NCI-H1092 treated with DMSO at 0.1 percent for 48 hours (cell line): ENCODE measurements at regions not wholly inside any gene's neighbourhood (a gene's known extent, or its start where the extent isn't known, plus 50 kb on each side); places are given as distances from the start of the nearest gene placed in this dataset.

ENCODE experiments used
- DNase-seq: peaks from one replicate; lab custom pipeline; 2025; lab: John Stamatoyannopoulos, UW

DNA sequence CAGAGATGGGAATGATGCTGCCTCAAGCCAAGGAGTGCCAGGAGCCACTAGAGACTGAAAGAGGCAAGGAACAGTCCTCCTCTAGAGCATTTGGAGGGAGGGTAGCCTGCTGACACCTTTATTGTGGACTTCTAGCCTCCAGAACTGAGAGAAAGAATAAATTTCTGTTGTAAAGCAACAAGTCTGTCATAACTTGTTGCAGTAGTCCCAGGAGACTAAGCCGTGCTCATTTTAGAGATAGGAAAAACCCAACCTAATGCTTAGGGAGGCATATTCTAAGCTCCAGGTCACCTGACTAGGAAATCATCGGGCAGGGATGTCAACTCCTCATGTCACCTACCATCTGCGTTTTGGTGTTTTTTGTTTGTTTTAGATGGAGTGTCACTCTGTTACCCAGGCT lies 345.4 kb upstream of the EEF2KMT start:
- DNase-seq: no peak

DNA sequence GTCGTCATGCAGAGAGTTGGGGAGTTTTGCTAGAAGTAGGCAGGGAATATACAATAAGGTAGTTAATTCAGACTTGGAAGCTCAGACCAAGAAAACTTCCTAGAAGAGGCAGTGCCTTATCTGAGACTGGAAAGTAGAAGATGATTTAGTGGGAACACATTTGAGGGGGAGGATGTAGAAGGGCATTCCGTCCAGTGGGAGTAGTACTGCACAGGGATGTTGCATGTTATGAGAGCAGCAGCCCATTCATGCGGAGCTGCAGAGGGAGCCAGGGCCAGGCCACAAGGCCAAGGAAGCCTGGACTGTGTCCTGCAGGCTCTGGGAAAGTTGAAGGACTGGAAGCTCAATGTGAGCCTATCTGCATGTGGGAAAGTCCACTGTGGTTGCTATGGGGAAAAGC lies 344.5 kb upstream of the EEF2KMT start:
- no peak for DNase-seq

DNA sequence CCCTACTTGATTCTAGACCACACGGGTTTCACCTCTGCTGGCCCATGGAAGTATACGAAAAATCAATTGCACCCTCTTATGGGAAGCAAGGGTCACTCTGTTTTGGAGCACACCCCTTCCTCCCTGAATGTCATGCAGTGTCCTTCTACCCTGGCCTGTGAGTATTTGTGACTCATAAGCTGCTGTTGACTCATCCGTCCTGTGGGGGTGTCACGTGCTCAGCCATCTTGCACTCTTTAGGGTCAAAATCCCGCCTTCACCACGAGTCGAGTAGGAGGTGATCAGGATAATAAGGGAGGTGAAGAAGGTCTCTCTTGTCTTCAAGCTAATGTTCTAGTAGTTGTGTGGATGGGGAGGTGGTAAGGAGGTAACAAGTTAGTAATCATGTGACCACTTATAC lies 341.0 kb upstream of the EEF2KMT start:
- no peak for DNase-seq

DNA sequence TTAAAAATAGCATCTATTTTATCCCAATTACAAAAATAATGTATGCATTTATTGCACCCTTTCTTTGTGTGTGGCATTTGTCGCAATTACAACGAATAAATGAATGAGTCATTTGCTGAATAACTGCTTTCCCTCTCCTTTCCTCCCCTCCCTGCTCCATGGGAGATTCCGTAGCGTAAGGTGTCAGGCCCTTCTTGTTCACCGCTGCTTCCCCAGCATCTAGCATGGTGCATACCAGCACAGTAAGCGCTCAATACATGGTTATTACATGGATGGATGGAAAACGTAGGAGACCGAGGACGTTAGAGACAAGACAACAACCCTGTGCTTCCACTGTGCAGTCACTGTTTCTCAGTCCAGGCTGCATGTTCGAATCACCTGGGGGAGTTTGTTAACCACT lies 336.0 kb upstream of the EEF2KMT start:
- DNase-seq: no peak

DNA sequence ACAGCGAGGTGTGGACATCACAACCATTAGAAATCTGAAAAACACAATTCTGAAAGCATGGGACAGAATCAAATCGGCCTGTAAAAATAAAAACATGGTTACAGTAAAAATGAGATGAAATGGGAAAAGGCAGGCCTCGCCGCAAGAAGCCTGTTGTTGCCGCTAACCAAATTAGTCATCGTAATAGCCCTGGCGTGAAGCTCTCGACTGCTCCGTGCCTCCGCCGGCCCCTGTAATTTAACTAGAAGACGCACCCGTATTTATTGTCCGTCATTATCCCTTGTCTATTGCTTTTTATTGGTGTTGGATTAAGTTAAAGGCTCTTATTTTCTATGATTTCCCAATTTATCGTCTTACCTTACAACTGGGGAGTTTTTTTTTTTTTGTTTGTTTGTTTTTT lies 334.6 kb upstream of the EEF2KMT start:
- no peak for DNase-seq

DNA sequence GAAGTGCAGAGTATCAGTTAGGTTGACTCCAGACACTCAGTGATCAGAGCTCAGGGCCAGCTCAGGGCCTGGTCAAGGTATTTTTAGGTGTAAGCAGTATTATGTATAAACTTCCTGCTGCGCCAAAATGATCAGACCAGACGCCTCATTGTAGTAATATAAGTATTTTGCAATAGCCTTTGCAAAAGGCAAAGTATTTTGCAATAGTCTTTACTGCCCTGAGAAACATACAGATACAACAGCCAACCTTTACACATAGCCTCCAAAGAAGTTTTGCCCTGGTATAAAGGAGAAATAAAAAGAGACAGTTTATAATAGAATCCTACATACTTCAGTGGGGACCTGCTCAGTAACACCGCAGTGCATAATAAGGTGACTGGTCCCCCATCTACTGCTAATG lies 333.0 kb upstream of the EEF2KMT start:
- DNase-seq: no peak

DNA sequence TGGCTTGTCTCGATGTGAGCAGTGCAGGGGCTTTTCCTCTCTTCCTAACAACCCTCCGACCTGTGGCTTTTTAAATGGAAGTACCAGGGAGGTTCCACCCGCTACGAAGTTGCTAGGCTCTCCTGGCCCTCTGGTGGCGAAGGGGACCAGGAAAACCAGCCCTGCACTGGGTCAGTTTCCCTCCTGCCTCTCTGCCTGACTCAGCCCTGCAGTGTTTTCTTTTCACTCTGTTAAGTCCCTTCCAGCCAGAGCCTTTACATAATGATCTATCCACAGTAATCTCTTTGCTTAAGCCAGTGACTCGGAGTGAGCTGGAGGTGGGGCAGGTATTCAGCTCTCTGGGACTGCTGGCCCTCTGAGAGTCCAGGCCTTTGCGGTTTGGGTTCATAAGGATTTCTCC lies 331.3 kb upstream of the EEF2KMT start:
- no peak for DNase-seq

DNA sequence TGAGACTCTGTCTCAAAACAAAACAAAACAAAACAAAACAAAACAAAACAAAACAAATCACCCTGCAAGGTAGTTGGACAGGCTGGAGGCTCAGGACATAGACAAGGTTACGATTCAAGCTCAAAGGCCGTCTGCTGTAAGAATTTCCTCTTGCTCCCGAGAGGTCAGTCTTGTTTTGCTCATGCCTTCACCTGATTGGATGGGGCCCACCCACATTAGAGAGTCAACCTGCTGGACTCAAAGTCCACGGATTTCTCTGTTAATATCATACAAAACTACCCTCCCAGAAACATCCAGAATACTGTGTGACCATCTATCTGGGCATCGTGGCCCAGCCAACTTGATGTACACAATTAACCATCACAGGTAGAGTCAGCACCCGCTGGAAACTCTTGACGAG lies 330.0 kb upstream of the EEF2KMT start:
- DNase-seq: no peak

DNA sequence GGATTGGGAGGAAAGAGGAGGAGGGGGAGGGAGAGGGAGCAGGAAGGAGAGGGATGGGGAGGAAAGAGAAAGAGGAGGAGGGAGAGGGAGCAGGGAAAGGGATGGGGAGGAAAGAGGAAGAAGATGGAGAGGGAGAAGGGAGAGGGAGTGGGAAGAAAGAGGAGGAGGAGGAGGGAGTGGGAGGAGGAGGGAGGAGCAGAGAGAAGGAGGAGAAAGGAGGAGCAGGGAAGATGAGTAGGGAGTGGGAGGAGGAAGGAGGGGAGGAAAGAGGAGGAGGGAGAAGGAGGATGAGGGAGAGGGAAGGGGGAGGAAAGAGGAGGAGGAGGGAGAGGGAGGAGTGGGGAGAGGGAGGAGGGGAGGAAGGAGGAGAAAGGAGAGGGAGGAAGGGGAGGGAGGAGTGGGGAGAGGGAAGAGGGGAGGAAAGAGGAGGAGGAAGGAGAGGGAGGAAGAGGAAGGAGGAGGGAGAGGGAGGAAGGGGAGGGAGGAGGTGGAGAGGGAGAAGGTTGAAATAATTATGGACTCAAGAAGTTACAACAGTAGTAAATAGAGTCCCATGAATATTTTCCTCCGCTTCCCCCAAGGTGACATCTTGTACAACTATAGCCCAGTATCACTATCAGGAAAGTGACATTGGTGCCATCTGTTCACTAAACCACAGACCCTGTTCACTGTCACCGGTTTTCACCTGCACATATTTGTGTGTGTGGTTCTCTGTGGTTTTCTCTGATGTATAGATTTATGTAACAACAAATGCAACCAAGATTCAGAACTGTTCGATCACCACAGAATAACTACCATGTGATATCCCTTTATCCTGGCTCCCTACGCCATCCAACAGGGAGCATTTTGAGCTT lies 325.3 kb upstream of the EEF2KMT start:
- no peak for DNase-seq

DNA sequence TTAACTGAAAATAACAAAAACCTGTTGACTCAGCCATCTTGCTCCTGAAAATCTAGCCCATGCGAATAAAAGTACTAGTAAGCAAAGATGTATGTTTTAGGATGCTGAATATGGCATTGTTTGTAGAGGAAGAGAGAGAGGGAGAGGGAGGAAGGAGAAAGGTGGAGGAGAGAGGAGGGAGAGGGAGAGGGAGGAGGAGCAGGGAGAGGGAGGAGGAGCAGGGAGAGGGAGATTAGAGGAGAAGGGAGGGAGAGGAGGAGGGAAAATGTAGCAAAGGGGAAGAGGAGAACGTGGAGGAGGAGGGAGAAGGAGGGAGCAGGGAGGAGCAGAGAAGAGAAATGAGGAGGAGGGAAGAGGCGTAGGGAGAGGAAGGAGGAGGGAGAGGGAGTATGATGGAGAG lies 324.5 kb upstream of the EEF2KMT start:
- DNase-seq: no peak

DNA sequence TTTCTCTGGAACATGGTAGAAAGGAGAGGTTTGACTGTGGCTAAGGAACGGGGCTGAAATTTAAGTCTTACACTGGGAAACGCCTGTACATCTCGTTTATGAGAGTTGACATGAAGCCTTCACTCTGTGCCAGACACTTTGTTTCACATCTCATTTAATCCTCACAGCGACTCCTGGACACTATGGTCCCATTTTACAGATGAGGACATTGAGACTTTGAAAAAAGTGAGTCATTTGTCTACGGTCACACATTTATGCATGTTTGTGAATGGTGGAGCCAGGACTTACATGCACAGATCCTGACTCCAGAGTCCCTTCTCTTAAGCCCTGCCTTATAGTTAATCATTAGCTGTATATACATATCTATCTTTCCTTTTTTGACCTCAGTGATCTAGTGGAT lies 318.4 kb upstream of the EEF2KMT start:
- DNase-seq: no peak

DNA sequence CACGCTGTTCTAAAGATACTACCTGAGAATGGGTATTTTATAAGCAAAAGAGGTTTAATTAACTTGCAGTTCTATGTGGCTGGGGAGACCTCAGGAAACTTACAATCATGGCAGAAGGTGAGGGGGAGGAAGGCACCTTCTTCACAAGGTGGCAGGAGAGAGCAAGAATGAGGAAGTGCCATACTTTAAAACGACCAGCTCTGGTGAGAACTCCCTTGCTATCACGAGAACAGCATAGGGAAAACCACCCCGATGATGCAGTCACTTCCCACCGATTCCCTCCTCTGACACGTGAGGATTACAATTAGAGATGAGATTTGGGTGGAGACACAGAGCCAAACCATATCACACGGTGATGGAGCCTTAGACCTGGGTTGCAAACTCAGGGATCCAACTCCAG lies 317.5 kb upstream of the EEF2KMT start:
- DNase-seq: no peak

DNA sequence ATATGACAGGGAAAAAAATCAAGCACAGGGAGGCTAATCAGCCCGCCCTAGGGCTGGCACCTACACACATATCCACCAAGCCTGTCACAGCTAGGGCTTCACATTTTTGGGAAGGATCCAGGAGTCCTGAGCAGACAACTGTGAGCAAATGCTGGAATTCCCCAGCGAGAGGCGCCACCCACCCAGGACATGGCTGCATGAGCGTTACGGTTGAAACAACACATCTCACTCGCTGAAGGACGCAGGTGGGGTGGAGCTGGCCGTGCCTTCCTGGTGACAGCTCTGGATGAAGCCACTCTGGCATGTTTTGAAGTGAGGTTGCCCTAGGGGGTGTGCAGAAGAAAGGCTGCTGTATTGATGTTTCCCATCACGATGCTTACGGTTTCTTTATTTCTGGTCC lies 315.1 kb upstream of the EEF2KMT start:
- DNase-seq: no peak

DNA sequence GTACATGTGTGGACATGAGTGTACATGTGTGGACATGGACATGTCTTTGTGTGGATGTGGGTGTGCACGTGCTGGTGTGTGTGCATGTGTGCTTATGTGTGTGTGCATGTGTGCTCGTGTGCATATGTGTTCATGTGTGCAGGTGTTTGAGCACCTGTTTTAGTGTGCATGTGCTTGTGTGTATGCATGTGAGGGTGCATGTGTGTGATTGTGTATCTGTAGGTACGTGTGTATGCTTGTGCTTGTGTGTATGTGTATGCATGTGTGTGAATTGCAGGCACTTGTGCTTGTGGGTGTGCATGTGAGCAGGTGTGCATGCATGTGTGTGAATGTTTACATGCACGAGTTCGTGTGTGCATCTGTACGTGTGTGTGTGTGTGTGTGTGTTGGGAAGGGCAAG lies 300.6 kb upstream of the EEF2KMT start:
- no peak for DNase-seq

DNA sequence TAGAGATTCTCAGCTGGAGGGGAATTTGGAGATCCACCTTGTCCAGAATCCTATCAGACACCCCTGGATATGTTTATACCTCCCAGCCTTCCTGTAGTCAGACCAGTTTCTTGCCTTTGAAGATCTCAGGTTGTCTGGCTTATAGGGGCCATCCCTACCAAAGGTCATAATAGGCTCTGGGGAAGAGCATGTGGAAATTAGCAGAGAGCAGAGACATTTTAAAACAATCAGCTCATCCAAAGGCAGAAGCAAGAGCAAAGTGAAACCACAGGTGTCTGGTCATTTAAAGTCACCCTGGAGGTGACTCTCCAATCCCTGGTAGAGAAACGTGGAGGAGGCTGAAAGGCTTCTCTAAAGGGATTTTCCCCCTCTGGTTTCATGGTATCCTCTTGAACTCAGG lies 299.3 kb upstream of the EEF2KMT start:
- no peak for DNase-seq

DNA sequence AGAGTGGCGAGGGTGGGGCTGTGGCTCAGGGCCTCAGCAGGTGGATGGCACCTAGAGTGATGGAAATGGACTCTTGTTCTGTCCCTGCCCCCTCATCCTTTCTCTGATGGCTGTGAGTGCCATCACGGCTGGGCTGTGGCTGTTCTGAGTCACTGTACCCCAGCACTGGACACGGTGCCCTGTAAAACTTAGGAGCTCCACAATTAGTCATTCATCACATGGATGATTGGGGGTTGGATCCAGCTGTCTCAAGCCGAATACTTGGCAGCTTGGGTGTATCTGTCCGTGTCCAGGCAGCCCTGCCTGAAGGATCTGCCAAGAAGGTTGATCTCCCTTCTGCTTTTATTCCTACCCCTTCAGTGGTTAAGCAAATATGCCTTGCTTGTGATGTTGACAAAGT lies 295.5 kb upstream of the EEF2KMT start:
- DNase-seq: no peak

DNA sequence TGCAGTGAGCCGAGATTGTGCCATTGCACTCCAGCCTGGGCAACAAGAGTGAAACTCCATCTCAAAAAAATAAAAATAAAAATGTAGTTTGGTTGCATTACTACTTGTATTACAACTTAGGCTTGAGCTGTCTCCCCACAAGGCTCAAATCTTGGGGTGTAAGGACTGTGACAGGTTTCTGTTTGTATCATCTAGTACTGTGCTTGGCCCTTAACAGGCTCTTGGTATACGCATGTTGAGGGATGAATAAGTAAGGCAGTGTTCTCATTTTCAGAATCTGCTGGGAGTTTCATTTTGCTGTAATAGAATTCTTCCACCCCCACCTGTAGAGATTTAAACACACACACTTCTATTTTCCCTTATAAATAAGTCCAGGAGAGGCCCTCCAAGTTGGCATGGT lies 289.4 kb upstream of the EEF2KMT start:
- DNase-seq: no peak

DNA sequence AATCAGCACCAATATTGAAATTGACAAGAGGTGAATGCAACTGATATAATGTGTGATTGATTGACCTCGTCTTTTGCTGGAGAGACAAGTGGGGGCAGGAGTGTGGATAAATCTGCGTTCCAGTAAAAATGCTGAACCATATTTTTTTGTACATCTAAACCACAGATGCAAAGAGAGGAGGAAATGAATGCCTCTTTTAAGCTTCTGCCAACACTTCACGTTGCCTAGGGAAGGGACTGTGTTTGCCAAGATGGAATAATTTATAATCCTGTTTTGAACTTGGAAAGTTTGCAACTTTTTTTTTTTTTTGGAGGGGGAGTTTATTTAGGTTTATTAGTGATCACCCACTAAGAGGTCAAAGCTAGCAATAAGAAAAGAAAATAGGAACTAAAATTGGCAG lies 288.2 kb upstream of the EEF2KMT start:
- no peak for DNase-seq

DNA sequence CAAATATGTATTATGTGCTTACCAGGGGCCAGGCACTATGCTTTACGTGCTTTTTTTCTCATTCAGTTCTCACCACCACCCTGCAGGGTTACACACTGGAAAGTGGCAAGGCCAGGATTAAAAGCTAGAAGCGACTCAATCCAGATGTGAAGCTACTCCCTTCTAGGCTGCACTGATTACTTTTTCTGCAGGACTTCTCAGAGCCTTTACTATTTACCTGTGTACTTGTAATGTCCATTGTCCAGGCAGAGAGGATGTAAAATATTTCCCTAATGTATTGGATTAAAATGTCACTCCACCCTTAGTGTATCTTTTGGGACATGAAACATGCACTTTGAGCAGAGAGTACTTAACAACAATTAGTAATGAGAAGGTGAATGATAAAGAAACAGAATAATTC lies 287.5 kb upstream of the EEF2KMT start:
- no peak for DNase-seq

DNA sequence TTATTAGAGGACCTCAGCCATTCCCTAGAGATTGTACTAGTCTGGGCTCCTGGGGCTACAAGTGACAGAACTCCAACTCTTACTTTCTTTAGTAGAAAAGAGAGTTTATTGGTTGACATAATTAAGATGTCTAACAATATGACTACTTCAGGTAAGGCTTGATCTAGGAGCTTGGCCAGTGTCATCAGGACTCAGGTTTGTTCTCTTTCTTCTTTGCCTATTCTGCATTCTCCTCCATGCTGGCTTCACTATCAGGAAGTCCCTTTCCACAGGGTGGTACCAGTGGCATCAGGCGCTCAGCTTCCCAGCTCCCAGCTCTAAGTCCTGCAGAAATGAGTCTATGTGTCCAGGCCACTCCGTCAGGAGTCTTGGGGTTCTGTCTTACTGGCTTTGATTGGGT lies 286.1 kb upstream of the EEF2KMT start:
- no peak for DNase-seq

DNA sequence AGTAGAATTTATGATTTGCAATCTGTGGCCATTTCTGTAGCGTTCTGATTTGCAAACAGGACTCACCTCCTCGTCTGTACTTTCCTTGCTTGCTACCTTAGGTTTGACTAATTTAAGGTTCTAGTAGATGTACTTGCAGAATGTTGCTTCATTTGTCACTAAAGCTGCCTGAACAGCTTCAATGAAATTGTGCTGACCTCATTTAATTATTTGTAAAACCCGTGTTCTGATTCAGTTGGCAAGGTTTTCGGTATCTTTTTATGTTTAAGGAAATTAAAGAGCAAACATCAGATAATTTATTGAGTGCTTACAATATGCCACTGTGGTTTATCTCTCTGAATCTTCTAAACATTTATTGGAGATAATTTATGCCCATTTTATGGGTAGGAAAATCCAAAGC lies 284.9 kb upstream of the EEF2KMT start:
- no peak for DNase-seq

DNA sequence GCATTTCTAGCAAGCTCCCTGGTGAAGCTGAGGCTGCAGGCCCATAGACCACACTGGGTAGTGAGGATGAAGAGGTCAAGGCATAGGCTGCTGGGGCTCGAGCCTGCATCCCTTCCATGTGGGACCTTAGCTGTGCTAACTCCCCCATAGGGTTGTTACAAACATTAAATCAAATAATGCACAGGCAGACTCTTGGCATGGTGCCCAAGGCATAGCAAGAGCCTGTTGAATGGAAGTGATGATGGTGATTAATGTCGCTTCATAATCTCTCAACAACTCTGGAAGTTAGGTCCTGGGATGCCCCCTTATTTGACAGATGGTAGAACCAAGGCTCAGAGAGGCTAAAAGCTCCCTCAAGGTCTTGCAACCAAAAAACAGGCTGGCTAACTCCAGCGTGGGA lies 283.9 kb upstream of the EEF2KMT start:
- DNase-seq: no peak

DNA sequence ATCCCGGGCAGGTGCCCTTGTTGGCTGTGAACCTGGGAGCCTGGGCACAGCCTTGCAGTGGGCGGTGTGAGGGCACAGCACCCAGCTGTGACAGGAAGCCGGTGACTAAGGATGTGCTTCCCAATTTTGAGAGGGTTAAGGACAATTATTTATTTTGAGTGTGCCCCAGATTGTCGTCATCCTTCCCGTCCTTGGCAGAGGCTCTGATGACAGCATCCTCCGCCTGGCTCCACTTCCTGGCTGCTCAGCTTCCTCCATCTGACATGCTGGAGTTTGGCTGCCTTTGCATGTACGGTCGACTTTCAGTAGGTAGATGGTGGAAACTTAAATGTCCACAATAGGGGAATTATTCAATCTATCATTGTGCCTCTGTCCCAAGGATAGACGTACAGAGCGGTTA lies 282.4 kb upstream of the EEF2KMT start:
- no peak for DNase-seq

DNA sequence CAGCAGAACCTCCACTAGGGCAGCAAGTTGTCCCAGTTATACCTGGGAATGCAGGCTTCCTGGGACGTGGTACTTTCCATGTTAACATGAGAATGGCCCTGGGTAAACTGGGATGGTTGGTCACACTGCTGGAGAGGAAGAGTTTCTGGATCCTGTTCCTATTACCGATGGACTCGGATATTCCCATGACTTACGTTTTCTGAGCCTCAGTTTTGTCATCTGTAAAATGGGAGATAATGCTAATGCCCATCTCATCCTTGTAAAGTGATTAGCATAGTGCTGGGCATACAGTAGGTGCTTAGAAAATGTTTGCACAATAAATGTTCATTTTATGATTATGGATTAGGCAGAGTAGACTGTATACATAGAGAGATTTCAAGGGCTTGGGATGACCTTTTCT lies 280.9 kb upstream of the EEF2KMT start:
- no peak for DNase-seq
